ENCODE measurements at regions not wholly inside any gene's neighbourhood (a gene's known extent, or its start where the extent isn't known, plus 50 kb on each side); places are given as distances from the start of the nearest gene placed in this dataset.

- ChIA-PET CTCF (interaction anchor here (2.0 kb wide), 1 partner anchor 28 kb away, joined by 8 read pairs; no protein-coding TSS in a partner anchor), POLR2A (no interaction called here)
- no peak for TF ChIP-seq RXRA (IDR thresholded peaks at IDR 0.05; ENCODE audit: borderline replicate concordance, low read depth)
- no peak for TF ChIP-seq ELF1 (IDR thresholded peaks at IDR 0.05)
- no peak for TF ChIP-seq POLR2AphosphoS5 (IDR thresholded peaks at IDR 0.05; ENCODE audit: low read depth, low read length)
- TF ChIP-seq REST (IDR thresholded peaks at IDR 0.05; ENCODE audit: low read depth, low read length), result no peak
- TF ChIP-seq USF1 (IDR thresholded peaks at IDR 0.05; ENCODE audit: borderline replicate concordance, low read depth), result no peak
- TF ChIP-seq FOXM1 (IDR thresholded peaks at IDR 0.05; ENCODE audit: low read depth), result no peak
- no peak for TF ChIP-seq GATA2 (CRISPR knock-in tag; IDR thresholded peaks at IDR 0.05)
- no peak for TF ChIP-seq NFIC (IDR thresholded peaks at IDR 0.05; ENCODE audit: borderline replicate concordance)
- no peak for TF ChIP-seq FOXJ3 (CRISPR knock-in tag; IDR thresholded peaks at IDR 0.05)
These were observed 128.7 kb downstream of the ALG10 start for GRCh38 chr12:34151019-34151418.

GRCh38 chr12:34163443-34163842 lies 141.1 kb downstream of the ALG10 start:
- POLR2A ChIA-PET, result no interaction called here
- WGBS (ENCODE audit: low lambda C conversion rate), result 0% methylated on average over 1 of the region's 1 CpG

More at GRCh38 chr12:34151019-34151418, 128.7 kb downstream of the ALG10 start:
- H3K36me3 ChIP-seq (replicated peaks in 1 of 2; ENCODE audit: control insufficient read depth in 1 of 2, insufficient read depth in 2 of 2, low read length in 1 of 2), result no peaks in the 10 kb centered on the region
- H3K9me3 ChIP-seq, result no peaks in the 10 kb centered on the region
- H3K4me2 ChIP-seq, result no peak overlapping the region
- no peaks in the 10 kb centered on the region for H3K79me2 ChIP-seq (ENCODE audit: insufficient read depth)
- no peaks in the 10 kb centered on the region for H3K27me3 ChIP-seq (ENCODE audit: insufficient read depth)
- no peaks in the 10 kb centered on the region for H4K20me1 ChIP-seq (ENCODE audit: insufficient read depth)
- H2AFZ ChIP-seq (ENCODE audit: low read depth), result no peak overlapping the region
- no peaks in the 10 kb centered on the region for H3K9me2 ChIP-seq
- H3K4me1 ChIP-seq (ENCODE audit: control insufficient read depth in 1 of 2, insufficient read depth in 2 of 2, low read depth in 1 of 2, low read length in 1 of 2), result no peaks in the 10 kb centered on the region
- H3K4me3 ChIP-seq (ENCODE audit: low read depth in 2 of 2, low read length in 1 of 2), result no peak overlapping the region
- no peaks in the 10 kb centered on the region for H3F3A ChIP-seq (replicated peaks; ENCODE audit: insufficient read depth)
- no peak overlapping the region for H3K27ac ChIP-seq (ENCODE audit: low read depth in 2 of 2, low read length in 1 of 2)
- DNase-seq, result no peak
- no peak overlapping the region for H3K9ac ChIP-seq

More at GRCh38 chr12:34163443-34163842, 141.1 kb downstream of the ALG10 start:
- Histone ChIP-seq H3K79me2 (ENCODE audit: insufficient read depth) (no peaks in the 10 kb centered on the region), H3K4me1 (ENCODE audit: control insufficient read depth in 1 of 2, insufficient read depth in 2 of 2, low read depth in 1 of 2, low read length in 1 of 2) (no peaks in the 10 kb centered on the region), H3K36me3 (replicated peaks in 1 of 2; ENCODE audit: control insufficient read depth in 1 of 2, insufficient read depth in 2 of 2, low read length in 1 of 2) (no peaks in the 10 kb centered on the region), H3K4me2 (no peak overlapping the region), H4K20me1 (ENCODE audit: insufficient read depth) (no peaks in the 10 kb centered on the region), H3K9ac (no peak overlapping the region), H3K9me3 (no peaks in the 10 kb centered on the region), H3K4me3 (ENCODE audit: low read depth in 2 of 2, low read length in 1 of 2) (no peak overlapping the region), H2AFZ (ENCODE audit: low read depth) (no peak overlapping the region), H3K9me2 (no peaks in the 10 kb centered on the region), H3K27me3 (ENCODE audit: insufficient read depth) (no peaks in the 10 kb centered on the region), H3K27ac (ENCODE audit: low read depth in 2 of 2, low read length in 1 of 2) (no peak overlapping the region), H3F3A (replicated peaks; ENCODE audit: insufficient read depth) (no peaks in the 10 kb centered on the region)
- DNase-seq, result no peak
- TF ChIP-seq TCF12 (IDR thresholded peaks at IDR 0.05) (no peak), USF2 (IDR thresholded peaks at IDR 0.05; ENCODE audit: borderline replicate concordance, low read depth, low read length) (no peak), ELF1 (IDR thresholded peaks at IDR 0.05) (no peak), CHD2 (IDR thresholded peaks at IDR 0.05; ENCODE audit: low read length, partially characterized antibody) (no peak), MEF2A (IDR thresholded peaks at IDR 0.05; ENCODE audit: borderline replicate concordance, low read depth) (no peak), RCOR1 (IDR thresholded peaks at IDR 0.05; ENCODE audit: low read length) (no peak)
- CTCF ChIA-PET, result interaction anchor here (1.5 kb wide), 1 partner anchor 55 kb away, joined by 3 read pairs; no protein-coding TSS in a partner anchor
